Peyer's patch (tissue), 4 donors: ENCODE measurements at regions not wholly inside any gene's neighbourhood (a gene's known extent, or its start where the extent isn't known, plus 50 kb on each side); places are given as distances from the start of the nearest gene placed in this dataset.
"Not testable (repeated sequence)": the region's sequence is repeated elsewhere in the genome, so short reads cannot be mapped to it uniquely, and the experiment has no call there.

Experiments
- DNase-seq, 3 donors: peaks; one replicate each; pipeline ENCODE4 v3.0.0-alpha.2; 2017 to 2019
- H3K27ac ChIP-seq, 4 donors: fragments of 200-600 bp; sonication (generic); one replicate each; pipeline ENCODE4 v1.5.1; 2016 to 2019
- H3K27me3 ChIP-seq, 2 donors: fragments of 200-600 bp; sonication (generic); one replicate each; pipeline ENCODE4 v1.5.1; 2019
- H3K36me3 ChIP-seq, 3 donors: fragments of 200-600 bp; sonication (generic); one replicate each; pipeline ENCODE4 v1.5.1; 2016 to 2019
- H3K4me1 ChIP-seq, 4 donors: fragments of 200-600 bp; sonication (generic); one replicate each; pipeline ENCODE4 v1.5.1; 2016 to 2019
- H3K4me3 ChIP-seq, 4 donors: fragments of 200-600 bp; sonication (generic); 1 replicate in 3 of 4; 2 replicates in 1 of 4; pipeline ENCODE4 v1.5.1; 2016 to 2019; ENCODE audit warnings: mild to moderate bottlenecking in 1 of 4
- H3K9me3 ChIP-seq, 4 donors: fragments of 200-600 bp; sonication (generic); one replicate each; pipeline ENCODE4 v1.5.1; 2016 to 2019; ENCODE audit warnings: mild to moderate bottlenecking in 1 of 4
- POLR2A ChIP-seq, 2 donors: fragments of 450-650 bp; IDR thresholded peaks; one replicate each; pipeline ENCODE4 v1.5.1; 2017; ENCODE audit warnings: antibody characterized with exemption in 2 of 2, mild to moderate bottlenecking in 2 of 2, moderate library complexity in 2 of 2
- TF ChIP-seq, protein P1 (sequence below), 6 experiments: fragments of 450-650 bp in 4 of 6; fragments of 200-600 bp in 2 of 6; sonication (generic) in 1 of 6; IDR thresholded peaks; one replicate each; pipeline ENCODE4 v1.5.1; 2017 to 2019; ENCODE audit warnings: antibody characterized with exemption in 6 of 6, mild to moderate bottlenecking in 3 of 6, moderate library complexity in 1 of 6

DNA sequence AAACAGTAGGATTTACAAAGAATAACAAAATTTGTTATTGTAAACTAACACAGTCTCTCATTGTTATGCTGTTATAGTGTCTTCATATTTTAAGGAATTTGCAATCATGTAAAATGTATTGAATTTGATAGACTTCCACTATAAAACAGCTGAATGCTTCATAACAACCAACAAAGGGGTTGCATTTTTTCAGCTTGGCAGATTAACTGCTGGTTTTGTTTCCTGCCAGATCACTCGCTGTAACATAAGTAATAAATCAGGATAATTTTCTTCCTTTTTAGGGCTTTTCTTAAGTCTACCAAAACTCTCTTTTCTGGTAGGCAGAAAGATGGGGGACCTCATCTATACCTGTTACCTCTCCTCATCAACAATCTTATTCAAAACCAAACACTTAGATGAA lies 169.8 kb downstream of the SAMD5 start:
- TF ChIP-seq, protein P1, sequence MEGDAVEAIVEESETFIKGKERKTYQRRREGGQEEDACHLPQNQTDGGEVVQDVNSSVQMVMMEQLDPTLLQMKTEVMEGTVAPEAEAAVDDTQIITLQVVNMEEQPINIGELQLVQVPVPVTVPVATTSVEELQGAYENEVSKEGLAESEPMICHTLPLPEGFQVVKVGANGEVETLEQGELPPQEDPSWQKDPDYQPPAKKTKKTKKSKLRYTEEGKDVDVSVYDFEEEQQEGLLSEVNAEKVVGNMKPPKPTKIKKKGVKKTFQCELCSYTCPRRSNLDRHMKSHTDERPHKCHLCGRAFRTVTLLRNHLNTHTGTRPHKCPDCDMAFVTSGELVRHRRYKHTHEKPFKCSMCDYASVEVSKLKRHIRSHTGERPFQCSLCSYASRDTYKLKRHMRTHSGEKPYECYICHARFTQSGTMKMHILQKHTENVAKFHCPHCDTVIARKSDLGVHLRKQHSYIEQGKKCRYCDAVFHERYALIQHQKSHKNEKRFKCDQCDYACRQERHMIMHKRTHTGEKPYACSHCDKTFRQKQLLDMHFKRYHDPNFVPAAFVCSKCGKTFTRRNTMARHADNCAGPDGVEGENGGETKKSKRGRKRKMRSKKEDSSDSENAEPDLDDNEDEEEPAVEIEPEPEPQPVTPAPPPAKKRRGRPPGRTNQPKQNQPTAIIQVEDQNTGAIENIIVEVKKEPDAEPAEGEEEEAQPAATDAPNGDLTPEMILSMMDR (IDR thresholded peaks at IDR 0.05): no peak
- TF ChIP-seq POLR2A (IDR thresholded peaks at IDR 0.05): no peak
- no peak overlapping the region for H3K4me3 ChIP-seq
- H3K9me3 ChIP-seq: no peaks in the 10 kb centered on the region
- no peak overlapping the region for H3K27ac ChIP-seq
- H3K4me1 ChIP-seq: no peaks in the 10 kb centered on the region
- no peaks in the 10 kb centered on the region for H3K36me3 ChIP-seq
- DNase-seq: no peak
- H3K27me3 ChIP-seq: no peaks in the 10 kb centered on the region

- no peak overlapping the region for H3K4me3 ChIP-seq
- no peak for DNase-seq
- no peaks in the 10 kb centered on the region for H3K9me3 ChIP-seq
- no peaks in the 10 kb centered on the region for H3K36me3 ChIP-seq
- no peaks in the 10 kb centered on the region for H3K4me1 ChIP-seq
- no peak overlapping the region for H3K27ac ChIP-seq
- no peak for TF ChIP-seq POLR2A (IDR thresholded peaks at IDR 0.05)
- TF ChIP-seq, protein P1 (IDR thresholded peaks at IDR 0.05): no peak
- no peaks in the 10 kb centered on the region for H3K27me3 ChIP-seq
Measured at GRCh38 chr6:147684906-147685305, 176.4 kb downstream of the SAMD5 start.

DNA sequence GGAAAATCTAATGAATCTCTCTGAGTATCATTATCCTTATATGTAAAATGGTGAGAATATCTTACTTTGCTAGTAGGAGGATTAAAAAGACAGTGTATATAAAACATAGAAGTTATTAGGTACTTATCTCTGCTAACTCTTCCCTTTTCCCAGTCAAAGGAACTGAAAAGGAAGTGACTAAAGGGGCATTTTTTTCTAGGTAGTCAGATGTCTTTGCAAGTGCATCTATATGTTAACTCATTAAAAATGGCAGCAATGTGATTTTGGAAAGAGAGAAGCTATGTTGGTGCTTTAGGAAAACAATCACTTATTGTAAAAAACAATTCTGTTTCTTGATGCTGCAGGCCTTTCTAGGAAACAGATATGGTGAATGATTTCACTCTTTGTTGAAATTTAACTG lies 180.9 kb downstream of the SAMD5 start:
- Histone ChIP-seq H3K9me3 (no peaks in the 10 kb centered on the region), H3K27me3 (no peaks in the 10 kb centered on the region), H3K4me1 (no peaks in the 10 kb centered on the region), H3K4me3 (no peak overlapping the region), H3K36me3 (no peaks in the 10 kb centered on the region), H3K27ac (no peak overlapping the region)
- DNase-seq: no peak
- no peak for TF ChIP-seq POLR2A (IDR thresholded peaks at IDR 0.05)
- TF ChIP-seq, protein P1 (IDR thresholded peaks at IDR 0.05): no peak

GRCh38 chr6:147691446-147691845 lies 183.0 kb downstream of the SAMD5 start:
- Histone ChIP-seq H3K27me3 (no peaks in the 10 kb centered on the region), H3K9me3 (no peaks in the 10 kb centered on the region), H3K4me3 (no peak overlapping the region), H3K36me3 (no peaks in the 10 kb centered on the region), H3K27ac (no peak overlapping the region), H3K4me1 (no peaks in the 10 kb centered on the region)
- DNase-seq: no peak
- no peak for TF ChIP-seq POLR2A (IDR thresholded peaks at IDR 0.05)
- TF ChIP-seq, protein P1 (IDR thresholded peaks at IDR 0.05): no peak

- H3K27ac ChIP-seq: no peak overlapping the region
- H3K4me1 ChIP-seq: no peaks in the 10 kb centered on the region
- no peaks in the 10 kb centered on the region for H3K9me3 ChIP-seq
- no peak overlapping the region for H3K4me3 ChIP-seq
- H3K27me3 ChIP-seq: no peaks in the 10 kb centered on the region
- no peaks in the 10 kb centered on the region for H3K36me3 ChIP-seq
- TF ChIP-seq, protein P1 (IDR thresholded peaks at IDR 0.05): no peak
- TF ChIP-seq POLR2A (IDR thresholded peaks at IDR 0.05): no peak
- DNase-seq: no peak
Measured at GRCh38 chr6:147693181-147693580, 184.7 kb downstream of the SAMD5 start.

DNA sequence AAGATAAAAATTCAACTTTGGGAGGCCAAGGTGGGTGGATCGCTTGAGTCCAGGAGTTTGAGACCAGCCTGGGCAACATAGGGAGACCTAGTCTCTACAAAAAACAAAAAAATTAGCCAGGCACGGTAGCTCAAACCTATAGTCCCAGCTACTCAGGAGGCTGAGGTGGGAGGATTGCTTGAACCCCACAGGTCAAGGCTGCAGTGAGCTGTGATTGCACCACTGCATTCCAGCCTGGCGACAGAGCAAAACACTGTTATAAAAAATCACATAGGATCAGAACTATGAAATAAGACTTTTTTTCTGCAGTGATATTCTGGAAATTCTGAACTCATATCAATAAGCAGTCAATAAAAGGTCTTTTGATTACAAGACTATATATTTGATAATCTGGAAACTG lies 186.1 kb downstream of the SAMD5 start:
- not testable (repeated sequence) for H3K27ac ChIP-seq, H3K4me1 ChIP-seq, DNase-seq, H3K27me3 ChIP-seq, H3K9me3 ChIP-seq, H3K36me3 ChIP-seq, H3K4me3 ChIP-seq
